ENCODE measurements at regions not wholly inside any gene's neighbourhood (a gene's known extent, or its start where the extent isn't known, plus 50 kb on each side); places are given as distances from the start of the nearest gene placed in this dataset.

- TF ChIP-seq, protein P1, sequence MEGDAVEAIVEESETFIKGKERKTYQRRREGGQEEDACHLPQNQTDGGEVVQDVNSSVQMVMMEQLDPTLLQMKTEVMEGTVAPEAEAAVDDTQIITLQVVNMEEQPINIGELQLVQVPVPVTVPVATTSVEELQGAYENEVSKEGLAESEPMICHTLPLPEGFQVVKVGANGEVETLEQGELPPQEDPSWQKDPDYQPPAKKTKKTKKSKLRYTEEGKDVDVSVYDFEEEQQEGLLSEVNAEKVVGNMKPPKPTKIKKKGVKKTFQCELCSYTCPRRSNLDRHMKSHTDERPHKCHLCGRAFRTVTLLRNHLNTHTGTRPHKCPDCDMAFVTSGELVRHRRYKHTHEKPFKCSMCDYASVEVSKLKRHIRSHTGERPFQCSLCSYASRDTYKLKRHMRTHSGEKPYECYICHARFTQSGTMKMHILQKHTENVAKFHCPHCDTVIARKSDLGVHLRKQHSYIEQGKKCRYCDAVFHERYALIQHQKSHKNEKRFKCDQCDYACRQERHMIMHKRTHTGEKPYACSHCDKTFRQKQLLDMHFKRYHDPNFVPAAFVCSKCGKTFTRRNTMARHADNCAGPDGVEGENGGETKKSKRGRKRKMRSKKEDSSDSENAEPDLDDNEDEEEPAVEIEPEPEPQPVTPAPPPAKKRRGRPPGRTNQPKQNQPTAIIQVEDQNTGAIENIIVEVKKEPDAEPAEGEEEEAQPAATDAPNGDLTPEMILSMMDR (IDR thresholded peaks at IDR 0.05): no peak
- no peak for TF ChIP-seq EP300 (IDR thresholded peaks at IDR 0.05)
- no peak for TF ChIP-seq POLR2A (IDR thresholded peaks at IDR 0.05)
- no peak for TF ChIP-seq POLR2AphosphoS5 (IDR thresholded peaks at IDR 0.05)
Observed at GRCh38 chrX:39502486-39502885, 595.3 kb downstream of the BCOR start.
